ENCODE measurements at regions not wholly inside any gene's neighbourhood (a gene's known extent, or its start where the extent isn't known, plus 50 kb on each side); places are given as distances from the start of the nearest gene placed in this dataset.

DNA sequence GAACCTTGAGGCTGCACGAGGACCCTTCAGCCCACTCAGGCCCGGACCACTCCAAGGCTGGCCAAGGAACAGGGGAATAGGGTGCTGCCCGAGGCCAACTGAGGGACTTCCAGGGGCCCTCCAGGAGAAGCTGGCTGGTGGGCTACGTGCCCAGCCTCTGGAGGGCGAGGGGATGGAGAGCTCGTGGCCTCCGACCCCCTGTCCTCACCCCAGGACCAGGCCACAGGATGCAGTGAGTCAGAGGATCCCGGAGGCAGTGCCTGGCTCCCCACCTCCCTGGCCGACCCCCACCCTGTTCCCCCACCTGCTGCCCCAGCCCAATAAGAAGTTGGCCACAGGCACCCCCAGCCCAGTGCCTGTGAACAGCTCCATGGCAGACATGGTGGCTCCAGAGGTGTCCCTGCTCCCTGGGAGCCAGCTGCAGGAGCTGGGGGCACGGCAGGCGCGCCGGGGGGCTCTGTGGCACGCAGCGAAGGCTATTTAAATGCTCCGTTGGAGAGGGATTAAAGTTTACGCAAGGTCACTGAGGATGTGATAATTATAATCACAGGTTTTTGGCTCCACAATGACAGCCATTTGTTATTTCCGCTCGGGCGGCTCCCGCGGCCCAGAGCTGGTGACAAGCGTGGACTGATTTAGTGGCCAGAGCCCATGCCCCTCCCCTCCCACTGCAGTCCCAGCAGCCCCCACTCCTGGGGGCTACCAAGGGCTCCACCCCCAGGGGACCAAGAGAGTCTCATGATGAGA is 95.7 kb upstream of the NKX1-1 start:
- no peak for TF ChIP-seq POLR2AphosphoS5 (IDR thresholded peaks at IDR 0.05)
- TF ChIP-seq, protein P1, sequence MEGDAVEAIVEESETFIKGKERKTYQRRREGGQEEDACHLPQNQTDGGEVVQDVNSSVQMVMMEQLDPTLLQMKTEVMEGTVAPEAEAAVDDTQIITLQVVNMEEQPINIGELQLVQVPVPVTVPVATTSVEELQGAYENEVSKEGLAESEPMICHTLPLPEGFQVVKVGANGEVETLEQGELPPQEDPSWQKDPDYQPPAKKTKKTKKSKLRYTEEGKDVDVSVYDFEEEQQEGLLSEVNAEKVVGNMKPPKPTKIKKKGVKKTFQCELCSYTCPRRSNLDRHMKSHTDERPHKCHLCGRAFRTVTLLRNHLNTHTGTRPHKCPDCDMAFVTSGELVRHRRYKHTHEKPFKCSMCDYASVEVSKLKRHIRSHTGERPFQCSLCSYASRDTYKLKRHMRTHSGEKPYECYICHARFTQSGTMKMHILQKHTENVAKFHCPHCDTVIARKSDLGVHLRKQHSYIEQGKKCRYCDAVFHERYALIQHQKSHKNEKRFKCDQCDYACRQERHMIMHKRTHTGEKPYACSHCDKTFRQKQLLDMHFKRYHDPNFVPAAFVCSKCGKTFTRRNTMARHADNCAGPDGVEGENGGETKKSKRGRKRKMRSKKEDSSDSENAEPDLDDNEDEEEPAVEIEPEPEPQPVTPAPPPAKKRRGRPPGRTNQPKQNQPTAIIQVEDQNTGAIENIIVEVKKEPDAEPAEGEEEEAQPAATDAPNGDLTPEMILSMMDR (IDR thresholded peaks at IDR 0.05) = no peak
